ENCODE measurements at regions not wholly inside any gene's neighbourhood (a gene's known extent, or its start where the extent isn't known, plus 50 kb on each side); places are given as distances from the start of the nearest gene placed in this dataset.

- DNase-seq: no peak
Measured at GRCh38 chr9:80964374-80964773, 725.0 kb downstream of the TLE1 start.

- DNase-seq: no peak
Measured at GRCh38 chr9:80957801-80958200, 731.5 kb downstream of the TLE1 start.

- no peak for DNase-seq
Measured at GRCh38 chr9:80954521-80954920, 734.8 kb downstream of the TLE1 start.

GRCh38 chr9:80952363-80952922, 736.9 kb downstream of the TLE1 start:
- DNase-seq: no peak

GRCh38 chr9:80951675-80952074, 737.7 kb downstream of the TLE1 start:
- no peak for DNase-seq

GRCh38 chr9:80948876-80949275, 740.5 kb downstream of the TLE1 start:
- DNase-seq: no peak

GRCh38 chr9:80948066-80948465, 741.3 kb downstream of the TLE1 start:
- DNase-seq: no peak

- no peak for DNase-seq
Measured at GRCh38 chr9:80946496-80947170, 742.7 kb downstream of the TLE1 start.

GRCh38 chr9:80945436-80945835, 743.9 kb downstream of the TLE1 start:
- DNase-seq: no peak

- no peak for DNase-seq
Measured at GRCh38 chr9:80937645-80938044, 751.7 kb downstream of the TLE1 start.

GRCh38 chr9:80934095-80934494, 755.3 kb downstream of the TLE1 start:
- DNase-seq: no peak

- no peak for DNase-seq
Measured at GRCh38 chr9:80932947-80933780, 756.2 kb downstream of the TLE1 start.

GRCh38 chr9:80932181-80932580, 757.2 kb downstream of the TLE1 start:
- no peak for DNase-seq

GRCh38 chr9:80931163-80931562, 758.2 kb downstream of the TLE1 start:
- no peak for DNase-seq

- no peak for DNase-seq
Measured at GRCh38 chr9:80928697-80929096, 760.6 kb downstream of the TLE1 start.

- no peak for DNase-seq
Measured at GRCh38 chr9:80926611-80927010, 762.7 kb downstream of the TLE1 start.

GRCh38 chr9:80922544-80922943, 766.8 kb downstream of the TLE1 start:
- DNase-seq: no peak

GRCh38 chr9:80906728-80907127, 782.6 kb downstream of the TLE1 start:
- no peak for DNase-seq

GRCh38 chr9:80899208-80899607, 790.1 kb downstream of the TLE1 start:
- DNase-seq: no peak

- no peak for DNase-seq
Measured at GRCh38 chr9:80893190-80893589, 796.2 kb downstream of the TLE1 start.

GRCh38 chr9:80892703-80893102, 796.6 kb downstream of the TLE1 start:
- no peak for DNase-seq

- no peak for DNase-seq
Measured at GRCh38 chr9:80890124-80890523, 799.2 kb downstream of the TLE1 start.

- DNase-seq: no peak
Measured at GRCh38 chr9:80885894-80886293, 803.5 kb downstream of the TLE1 start.
